ENCODE measurements at regions not wholly inside any gene's neighbourhood (a gene's known extent, or its start where the extent isn't known, plus 50 kb on each side); places are given as distances from the start of the nearest gene placed in this dataset.
"Not testable (repeated sequence)": the region's sequence is repeated elsewhere in the genome, so short reads cannot be mapped to it uniquely, and the experiment has no call there.

- DNase-seq: no peak
- Histone ChIP-seq H3K4me1 (ENCODE audit: low read length) (peaks cover 3% of the 10 kb centered on the region; the same call in 1 of the 2 replicates), H4K20me1 (ENCODE audit: insufficient read depth, low read depth, low read length) (no peaks in the 10 kb centered on the region), H3K4me3 (ENCODE audit: low read length) (no peak overlapping the region), H3K9me3 (ENCODE audit: low read length) (no peaks in the 10 kb centered on the region), H3K36me3 (ENCODE audit: insufficient read depth, low read length) (no peaks in the 10 kb centered on the region), H3K27me3 (ENCODE audit: low read length) (no peaks in the 10 kb centered on the region), H3K9me2 (replicated peaks; ENCODE audit: insufficient read depth, low read length) (no peaks in the 10 kb centered on the region), H3K79me2 (ENCODE audit: low read length) (no peaks in the 10 kb centered on the region), H2AFZ (ENCODE audit: low read length) (no peak overlapping the region), H3K27ac (ENCODE audit: low read length) (no peak overlapping the region), H3K4me2 (ENCODE audit: low read depth, low read length, poor library complexity, severe bottlenecking) (no peak overlapping the region), H3K9ac (ENCODE audit: low read length) (no peak overlapping the region)
Observed at GRCh38 chr2:67131257-67131609, 265.9 kb upstream of the ETAA1 start.

- H2AFZ ChIP-seq (ENCODE audit: low read length); H3K4me3 ChIP-seq (ENCODE audit: low read length); H3K79me2 ChIP-seq (ENCODE audit: low read length); H3K27me3 ChIP-seq (ENCODE audit: low read length); H3K4me1 ChIP-seq (ENCODE audit: low read length); DNase-seq; H3K4me2 ChIP-seq (ENCODE audit: low read depth, low read length, poor library complexity, severe bottlenecking); H4K20me1 ChIP-seq (ENCODE audit: insufficient read depth, low read depth, low read length); H3K36me3 ChIP-seq (ENCODE audit: insufficient read depth, low read length); H3K9me3 ChIP-seq (ENCODE audit: low read length); H3K9ac ChIP-seq (ENCODE audit: low read length); H3K27ac ChIP-seq (ENCODE audit: low read length); H3K9me2 ChIP-seq (replicated peaks; ENCODE audit: insufficient read depth, low read length): not testable (repeated sequence)
Observed at GRCh38 chr2:67132441-67132940, 264.6 kb upstream of the ETAA1 start.

GRCh38 chr2:67135208-67135607, 261.9 kb upstream of the ETAA1 start:
- H3K4me2 ChIP-seq (ENCODE audit: low read depth, low read length, poor library complexity, severe bottlenecking): no peak overlapping the region
- 0 out of 2 replicates have a peak overlapping the region, but pooled peaks have one; percentile 23 for H2AFZ ChIP-seq (ENCODE audit: low read length)
- peaks cover 3% of the 10 kb centered on the region; the same call in 1 of the 2 replicates for H3K4me1 ChIP-seq (ENCODE audit: low read length)
- H3K4me3 ChIP-seq (ENCODE audit: low read length): no peak overlapping the region
- H3K27ac ChIP-seq (ENCODE audit: low read length): no peak overlapping the region
- DNase-seq: no peak
- no peaks in the 10 kb centered on the region for H3K36me3 ChIP-seq (ENCODE audit: insufficient read depth, low read length)
- no peaks in the 10 kb centered on the region for H3K9me3 ChIP-seq (ENCODE audit: low read length)
- H3K9me2 ChIP-seq (replicated peaks; ENCODE audit: insufficient read depth, low read length): no peaks in the 10 kb centered on the region
- no peaks in the 10 kb centered on the region for H4K20me1 ChIP-seq (ENCODE audit: insufficient read depth, low read depth, low read length)
- no peak overlapping the region for H3K9ac ChIP-seq (ENCODE audit: low read length)
- no peaks in the 10 kb centered on the region for H3K27me3 ChIP-seq (ENCODE audit: low read length)
- no peaks in the 10 kb centered on the region for H3K79me2 ChIP-seq (ENCODE audit: low read length)

GRCh38 chr2:67137699-67138098, 259.4 kb upstream of the ETAA1 start:
- DNase-seq: no peak
- no peak overlapping the region for H3K9ac ChIP-seq (ENCODE audit: low read length)
- H3K4me3 ChIP-seq (ENCODE audit: low read length): no peak overlapping the region
- no peaks in the 10 kb centered on the region for H3K36me3 ChIP-seq (ENCODE audit: insufficient read depth, low read length)
- no peak overlapping the region for H3K4me2 ChIP-seq (ENCODE audit: low read depth, low read length, poor library complexity, severe bottlenecking)
- H3K79me2 ChIP-seq (ENCODE audit: low read length): no peaks in the 10 kb centered on the region
- no peaks in the 10 kb centered on the region for H4K20me1 ChIP-seq (ENCODE audit: insufficient read depth, low read depth, low read length)
- no peak overlapping the region for H3K27ac ChIP-seq (ENCODE audit: low read length)
- H3K9me2 ChIP-seq (replicated peaks; ENCODE audit: insufficient read depth, low read length): no peaks in the 10 kb centered on the region
- H3K9me3 ChIP-seq (ENCODE audit: low read length): no peaks in the 10 kb centered on the region
- no peaks in the 10 kb centered on the region for H3K27me3 ChIP-seq (ENCODE audit: low read length)
- peaks cover 3% of the 10 kb centered on the region; the same call in 1 of the 2 replicates for H3K4me1 ChIP-seq (ENCODE audit: low read length)
- H2AFZ ChIP-seq (ENCODE audit: low read length): no peak overlapping the region

GRCh38 chr2:67142071-67142470, 255.1 kb upstream of the ETAA1 start:
- Histone ChIP-seq H3K4me2 (ENCODE audit: low read depth, low read length, poor library complexity, severe bottlenecking) (no peak overlapping the region), H2AFZ (ENCODE audit: low read length) (no peak overlapping the region), H3K27ac (ENCODE audit: low read length) (no peak overlapping the region), H3K9me3 (ENCODE audit: low read length) (no peaks in the 10 kb centered on the region), H3K79me2 (ENCODE audit: low read length) (no peaks in the 10 kb centered on the region), H4K20me1 (ENCODE audit: insufficient read depth, low read depth, low read length) (no peaks in the 10 kb centered on the region), H3K27me3 (ENCODE audit: low read length) (no peaks in the 10 kb centered on the region), H3K4me3 (ENCODE audit: low read length) (no peak overlapping the region), H3K4me1 (ENCODE audit: low read length) (no peaks in the 10 kb centered on the region), H3K9me2 (replicated peaks; ENCODE audit: insufficient read depth, low read length) (no peaks in the 10 kb centered on the region), H3K36me3 (ENCODE audit: insufficient read depth, low read length) (no peaks in the 10 kb centered on the region), H3K9ac (ENCODE audit: low read length) (no peak overlapping the region)
- no peak for DNase-seq

GRCh38 chr2:67142741-67143140, 254.4 kb upstream of the ETAA1 start:
- H3K9ac ChIP-seq (ENCODE audit: low read length): no peak overlapping the region
- H3K4me2 ChIP-seq (ENCODE audit: low read depth, low read length, poor library complexity, severe bottlenecking): no peak overlapping the region
- no peak overlapping the region for H2AFZ ChIP-seq (ENCODE audit: low read length)
- H3K4me1 ChIP-seq (ENCODE audit: low read length): no peaks in the 10 kb centered on the region
- no peak overlapping the region for H3K4me3 ChIP-seq (ENCODE audit: low read length)
- H3K9me2 ChIP-seq (replicated peaks; ENCODE audit: insufficient read depth, low read length): no peaks in the 10 kb centered on the region
- H3K9me3 ChIP-seq (ENCODE audit: low read length): no peaks in the 10 kb centered on the region
- H3K27me3 ChIP-seq (ENCODE audit: low read length): no peaks in the 10 kb centered on the region
- DNase-seq: no peak
- no peaks in the 10 kb centered on the region for H4K20me1 ChIP-seq (ENCODE audit: insufficient read depth, low read depth, low read length)
- no peak overlapping the region for H3K27ac ChIP-seq (ENCODE audit: low read length)
- no peaks in the 10 kb centered on the region for H3K36me3 ChIP-seq (ENCODE audit: insufficient read depth, low read length)
- no peaks in the 10 kb centered on the region for H3K79me2 ChIP-seq (ENCODE audit: low read length)

GRCh38 chr2:67145851-67146250, 251.3 kb upstream of the ETAA1 start:
- DNase-seq: no peak
- Histone ChIP-seq H3K9me3 (ENCODE audit: low read length) (no peaks in the 10 kb centered on the region), H3K4me3 (ENCODE audit: low read length) (no peak overlapping the region), H3K79me2 (ENCODE audit: low read length) (no peaks in the 10 kb centered on the region), H3K4me1 (ENCODE audit: low read length) (no peaks in the 10 kb centered on the region), H3K4me2 (ENCODE audit: low read depth, low read length, poor library complexity, severe bottlenecking) (no peak overlapping the region), H3K9me2 (replicated peaks; ENCODE audit: insufficient read depth, low read length) (no peaks in the 10 kb centered on the region), H3K36me3 (ENCODE audit: insufficient read depth, low read length) (no peaks in the 10 kb centered on the region), H2AFZ (ENCODE audit: low read length) (no peak overlapping the region), H3K9ac (ENCODE audit: low read length) (no peak overlapping the region), H3K27me3 (ENCODE audit: low read length) (no peaks in the 10 kb centered on the region), H3K27ac (ENCODE audit: low read length) (no peak overlapping the region), H4K20me1 (ENCODE audit: insufficient read depth, low read depth, low read length) (no peaks in the 10 kb centered on the region)

GRCh38 chr2:67156796-67157195, 240.3 kb upstream of the ETAA1 start:
- no peaks in the 10 kb centered on the region for H3K79me2 ChIP-seq (ENCODE audit: low read length)
- no peak for DNase-seq
- no peak overlapping the region for H3K27ac ChIP-seq (ENCODE audit: low read length)
- H3K36me3 ChIP-seq (ENCODE audit: insufficient read depth, low read length): no peaks in the 10 kb centered on the region
- no peaks in the 10 kb centered on the region for H3K4me1 ChIP-seq (ENCODE audit: low read length)
- H2AFZ ChIP-seq (ENCODE audit: low read length): no peak overlapping the region
- H3K9ac ChIP-seq (ENCODE audit: low read length): no peak overlapping the region
- no peaks in the 10 kb centered on the region for H3K27me3 ChIP-seq (ENCODE audit: low read length)
- no peaks in the 10 kb centered on the region for H3K9me2 ChIP-seq (replicated peaks; ENCODE audit: insufficient read depth, low read length)
- H4K20me1 ChIP-seq (ENCODE audit: insufficient read depth, low read depth, low read length): no peaks in the 10 kb centered on the region
- H3K9me3 ChIP-seq (ENCODE audit: low read length): no peaks in the 10 kb centered on the region
- H3K4me3 ChIP-seq (ENCODE audit: low read length): no peak overlapping the region
- no peak overlapping the region for H3K4me2 ChIP-seq (ENCODE audit: low read depth, low read length, poor library complexity, severe bottlenecking)

- H3K9me3 ChIP-seq (ENCODE audit: low read length): no peaks in the 10 kb centered on the region
- H3K36me3 ChIP-seq (ENCODE audit: insufficient read depth, low read length): no peaks in the 10 kb centered on the region
- H3K9me2 ChIP-seq (replicated peaks; ENCODE audit: insufficient read depth, low read length): no peaks in the 10 kb centered on the region
- no peaks in the 10 kb centered on the region for H3K79me2 ChIP-seq (ENCODE audit: low read length)
- no peaks in the 10 kb centered on the region for H3K27me3 ChIP-seq (ENCODE audit: low read length)
- no peak for DNase-seq
- no peaks in the 10 kb centered on the region for H3K4me1 ChIP-seq (ENCODE audit: low read length)
- no peak overlapping the region for H3K27ac ChIP-seq (ENCODE audit: low read length)
- no peak overlapping the region for H2AFZ ChIP-seq (ENCODE audit: low read length)
- no peak overlapping the region for H3K9ac ChIP-seq (ENCODE audit: low read length)
- no peaks in the 10 kb centered on the region for H4K20me1 ChIP-seq (ENCODE audit: insufficient read depth, low read depth, low read length)
- no peak overlapping the region for H3K4me3 ChIP-seq (ENCODE audit: low read length)
- H3K4me2 ChIP-seq (ENCODE audit: low read depth, low read length, poor library complexity, severe bottlenecking): no peak overlapping the region
Observed at GRCh38 chr2:67158718-67159117, 238.4 kb upstream of the ETAA1 start.

Measured in Karpas-422 (cell line).